ENCODE measurements at regions not wholly inside any gene's neighbourhood (a gene's known extent, or its start where the extent isn't known, plus 50 kb on each side); places are given as distances from the start of the nearest gene placed in this dataset.

GRCh38 chr14:100441271-100441947 is 118.3 kb downstream of the SLC25A47 start:
- Mint-ChIP-seq H3K36me3 (no peaks in the 10 kb centered on the region), H3K4me3 (no peak overlapping the region), H3K27me3 (no peaks in the 10 kb centered on the region), H3K27ac (no peak overlapping the region), H3K4me1 (peaks cover 17% of the 10 kb centered on the region), H3K9me3 (no peaks in the 10 kb centered on the region)
- DNase-seq (no peak), ATAC-seq (ENCODE audit: low read depth) (no peak)
- POLR2A ChIA-PET: interaction anchor here (1.0 kb wide), 1 partner anchor 104 kb away, joined by 3 read pairs; no protein-coding TSS in a partner anchor

DNA sequence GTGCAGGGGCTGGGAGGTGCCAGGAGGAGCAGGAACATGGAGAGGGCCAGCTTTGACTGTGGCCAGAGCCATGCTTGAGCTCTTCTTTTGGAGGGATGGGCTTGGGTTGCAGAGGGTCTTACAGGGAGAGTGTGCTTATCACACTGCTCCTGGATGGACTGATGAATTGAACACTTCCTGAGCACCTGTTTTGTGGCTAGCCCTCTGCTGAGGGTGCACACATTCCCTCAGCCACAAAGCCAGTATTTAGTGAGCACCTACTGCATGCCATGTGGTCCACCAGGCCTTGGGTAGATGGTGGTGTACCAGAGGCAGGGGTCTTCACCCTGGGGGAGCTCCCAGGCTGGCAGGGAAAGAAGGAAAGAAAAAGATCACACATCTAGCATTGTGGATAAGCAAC is 118.9 kb downstream of the SLC25A47 start:
- Mint-ChIP-seq H3K4me3 (no peak overlapping the region), H3K27ac (no peak overlapping the region), H3K27me3 (no peaks in the 10 kb centered on the region), H3K9me3 (no peaks in the 10 kb centered on the region), H3K4me1 (peaks cover 17% of the 10 kb centered on the region), H3K36me3 (no peaks in the 10 kb centered on the region)
- POLR2A ChIA-PET: interaction anchor here (1.0 kb wide), 1 partner anchor 104 kb away, joined by 3 read pairs; no protein-coding TSS in a partner anchor
- DNase-seq: no peak
- no peak for ATAC-seq (ENCODE audit: low read depth)

DNA sequence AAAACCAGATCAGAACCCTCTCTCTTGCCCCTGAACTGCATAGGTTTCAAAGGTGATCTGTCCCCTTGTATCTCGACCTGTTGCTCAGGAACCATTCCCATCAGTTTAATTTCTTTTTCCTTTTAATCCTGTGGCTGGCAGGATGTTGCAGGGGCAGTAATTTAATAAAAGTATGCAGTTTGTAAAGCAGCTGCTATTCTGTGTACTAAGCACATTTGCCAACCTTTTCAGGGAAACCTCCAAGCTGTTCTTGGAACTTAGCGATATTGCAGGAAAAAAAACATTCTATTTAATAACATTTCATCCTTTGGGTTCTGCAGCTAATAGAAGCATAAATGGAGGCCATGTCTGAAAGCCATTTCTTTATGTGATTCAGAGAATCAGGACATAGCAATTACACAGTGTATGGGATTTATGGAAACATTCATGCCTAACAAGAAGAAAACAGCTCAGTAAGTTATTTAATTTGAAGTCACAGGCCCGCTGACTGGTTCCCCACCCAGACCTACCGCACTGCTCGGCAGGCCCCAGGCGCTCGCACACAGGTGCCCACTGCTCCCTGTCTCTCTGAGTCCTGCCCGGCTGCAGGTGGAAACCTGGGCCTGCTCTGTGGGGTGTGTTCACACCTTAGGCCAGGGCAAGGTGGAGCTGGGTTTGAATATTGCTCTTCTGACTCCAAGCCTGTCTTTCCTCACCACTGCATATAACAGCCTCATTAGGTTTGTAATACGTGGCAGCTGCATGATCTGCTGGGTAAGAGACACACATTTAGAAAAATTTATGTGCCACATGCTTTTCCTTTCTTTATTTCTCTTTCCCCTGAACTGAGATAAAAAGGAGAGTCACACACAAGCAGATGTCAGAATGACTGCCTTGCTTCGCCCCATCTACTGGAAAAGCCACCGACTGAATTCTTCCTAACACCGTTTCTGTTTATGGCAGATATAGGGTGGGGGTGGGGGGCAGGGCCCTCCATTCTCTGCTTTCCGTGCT is 119.7 kb downstream of the SLC25A47 start:
- H3K9me3 Mint-ChIP-seq: no peaks in the 10 kb centered on the region
- POLR2A ChIA-PET: interaction anchor here (1.0 kb wide), 1 partner anchor 103 kb away, joined by 3 read pairs; no protein-coding TSS in a partner anchor
- no peak for DNase-seq
- peaks cover 21% of the 10 kb centered on the region for H3K4me1 Mint-ChIP-seq
- no peak overlapping the region for H3K27ac Mint-ChIP-seq
- no peak for ATAC-seq (ENCODE audit: low read depth)
- no peaks in the 10 kb centered on the region for H3K27me3 Mint-ChIP-seq
- no peaks in the 10 kb centered on the region for H3K36me3 Mint-ChIP-seq
- no peak overlapping the region for H3K4me3 Mint-ChIP-seq

DNA sequence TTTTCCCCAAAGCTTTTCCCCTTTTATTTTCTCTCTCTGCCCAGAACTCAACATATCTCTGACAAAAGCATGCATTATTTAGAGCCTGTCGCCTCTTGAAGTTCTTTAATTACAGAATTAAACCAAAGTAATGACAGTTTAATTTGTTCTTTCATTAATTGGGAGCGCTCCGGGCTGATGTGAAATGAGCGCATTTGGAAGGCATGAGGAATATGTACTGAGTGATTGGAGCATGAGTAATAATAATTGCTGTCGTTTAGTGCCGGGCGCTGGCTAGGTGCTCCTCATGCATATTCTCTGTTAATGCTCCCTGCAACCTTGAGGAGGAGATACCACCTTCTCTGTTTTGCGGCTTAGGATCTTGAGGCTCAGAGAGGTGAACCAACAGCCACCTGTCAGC is 120.5 kb downstream of the SLC25A47 start:
- Mint-ChIP-seq H3K4me1 (peaks cover 21% of the 10 kb centered on the region), H3K9me3 (no peaks in the 10 kb centered on the region), H3K36me3 (no peaks in the 10 kb centered on the region), H3K27me3 (no peaks in the 10 kb centered on the region), H3K27ac (no peak overlapping the region), H3K4me3 (no peak overlapping the region)
- POLR2A ChIA-PET: no interaction called here
- ATAC-seq (ENCODE audit: low read depth): no peak
- DNase-seq: no peak

DNA sequence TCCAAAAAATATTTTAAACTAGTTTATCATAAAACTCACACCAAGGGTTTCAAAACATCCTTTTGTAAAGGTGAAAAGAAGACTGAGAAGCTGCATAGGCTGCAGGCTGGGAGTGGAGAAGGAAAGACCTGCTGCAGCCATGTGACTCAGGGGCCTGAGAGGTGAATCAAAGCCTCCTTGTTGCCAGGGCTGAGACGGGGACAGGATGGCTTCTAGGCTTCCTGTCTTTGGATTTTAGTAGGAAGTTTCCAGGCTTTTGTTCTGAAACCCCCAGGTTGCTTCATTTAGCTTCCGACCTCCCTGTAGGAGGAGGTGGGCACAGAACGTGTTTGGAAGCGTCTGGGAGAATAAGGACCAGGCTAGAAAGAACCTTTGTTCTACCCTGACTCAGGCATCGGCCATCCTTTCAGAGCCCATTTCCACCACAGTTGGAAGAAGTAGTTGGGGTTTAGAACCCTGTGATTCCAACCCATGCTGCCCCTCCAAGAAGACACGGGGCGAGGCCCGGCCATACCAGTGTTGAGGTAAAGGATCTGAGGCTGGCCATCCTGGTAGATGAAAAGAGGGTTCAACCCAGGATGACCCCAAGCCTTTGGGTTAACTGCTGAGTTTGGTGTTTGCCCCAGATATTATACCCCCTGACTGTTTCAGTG is 122.4 kb downstream of the SLC25A47 start:
- Mint-ChIP-seq H3K36me3 (no peaks in the 10 kb centered on the region), H3K27ac (no peak overlapping the region), H3K9me3 (no peaks in the 10 kb centered on the region), H3K27me3 (no peaks in the 10 kb centered on the region), H3K4me3 (no peak overlapping the region), H3K4me1 (peaks cover 17% of the 10 kb centered on the region)
- POLR2A ChIA-PET: interaction anchor here (1.1 to 1.5 kb wide), 2 partner anchors 10 to 200 kb away, joined by 3 read pairs; no protein-coding TSS in a partner anchor
- DNase-seq (no peak), ATAC-seq (ENCODE audit: low read depth) (no peak)

DNA sequence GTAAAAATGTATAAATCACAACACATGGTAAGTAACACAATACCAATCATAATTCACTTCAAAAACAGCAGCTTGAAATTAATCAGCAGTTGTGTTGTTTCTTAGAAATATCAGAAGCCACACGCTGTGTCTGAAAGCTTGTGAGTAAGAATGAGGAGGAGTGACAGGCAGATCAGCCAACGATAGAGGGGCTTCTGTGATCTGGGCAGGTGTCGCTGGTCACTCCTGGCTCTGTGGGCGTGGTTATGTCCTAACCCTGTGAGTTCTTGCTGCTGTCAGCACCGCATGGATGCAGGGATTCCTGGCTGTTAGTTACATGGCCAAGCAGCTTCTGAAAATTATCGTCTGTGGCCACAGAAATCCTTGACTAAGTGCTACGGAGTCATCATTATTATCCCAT is 123.4 kb downstream of the SLC25A47 start:
- H3K27ac Mint-ChIP-seq: no peak overlapping the region
- H3K27me3 Mint-ChIP-seq: no peaks in the 10 kb centered on the region
- H3K9me3 Mint-ChIP-seq: no peaks in the 10 kb centered on the region
- H3K4me3 Mint-ChIP-seq: no peak overlapping the region
- ATAC-seq (ENCODE audit: low read depth) (no peak), DNase-seq (no peak)
- POLR2A ChIA-PET: interaction anchor here (1.5 kb wide), 1 partner anchor 199 kb away, joined by 3 read pairs; no protein-coding TSS in a partner anchor
- peaks cover 11% of the 10 kb centered on the region for H3K4me1 Mint-ChIP-seq
- no peaks in the 10 kb centered on the region for H3K36me3 Mint-ChIP-seq

- ATAC-seq (ENCODE audit: low read depth) (no peak), DNase-seq (no peak)
- peaks cover 6% of the 10 kb centered on the region for H3K4me1 Mint-ChIP-seq
- no peak overlapping the region for H3K4me3 Mint-ChIP-seq
- peaks cover 2% of the 10 kb centered on the region for H3K36me3 Mint-ChIP-seq
- H3K27me3 Mint-ChIP-seq: no peaks in the 10 kb centered on the region
- H3K9me3 Mint-ChIP-seq: no peaks in the 10 kb centered on the region
- H3K27ac Mint-ChIP-seq: peak overlapping the region; percentile 37
- POLR2A ChIA-PET: no interaction called here
Measured at GRCh38 chr14:100448376-100448775, 125.2 kb downstream of the SLC25A47 start.

GRCh38 chr14:100449225-100449987 is 126.3 kb downstream of the SLC25A47 start:
- Mint-ChIP-seq H3K36me3 (peaks cover 2% of the 10 kb centered on the region), H3K9me3 (no peaks in the 10 kb centered on the region), H3K27ac (no peak overlapping the region), H3K27me3 (no peaks in the 10 kb centered on the region), H3K4me1 (peaks cover 6% of the 10 kb centered on the region), H3K4me3 (no peak overlapping the region)
- POLR2A ChIA-PET: no interaction called here
- DNase-seq (no peak), ATAC-seq (ENCODE audit: low read depth) (no peak)

GRCh38 chr14:100450049-100450448 is 126.9 kb downstream of the SLC25A47 start:
- POLR2A ChIA-PET: no interaction called here
- H3K27ac Mint-ChIP-seq: no peak overlapping the region
- peaks cover 2% of the 10 kb centered on the region for H3K36me3 Mint-ChIP-seq
- H3K27me3 Mint-ChIP-seq: no peaks in the 10 kb centered on the region
- no peak overlapping the region for H3K4me3 Mint-ChIP-seq
- DNase-seq (no peak), ATAC-seq (ENCODE audit: low read depth) (no peak)
- peaks cover 6% of the 10 kb centered on the region for H3K4me1 Mint-ChIP-seq
- H3K9me3 Mint-ChIP-seq: no peaks in the 10 kb centered on the region

DNA sequence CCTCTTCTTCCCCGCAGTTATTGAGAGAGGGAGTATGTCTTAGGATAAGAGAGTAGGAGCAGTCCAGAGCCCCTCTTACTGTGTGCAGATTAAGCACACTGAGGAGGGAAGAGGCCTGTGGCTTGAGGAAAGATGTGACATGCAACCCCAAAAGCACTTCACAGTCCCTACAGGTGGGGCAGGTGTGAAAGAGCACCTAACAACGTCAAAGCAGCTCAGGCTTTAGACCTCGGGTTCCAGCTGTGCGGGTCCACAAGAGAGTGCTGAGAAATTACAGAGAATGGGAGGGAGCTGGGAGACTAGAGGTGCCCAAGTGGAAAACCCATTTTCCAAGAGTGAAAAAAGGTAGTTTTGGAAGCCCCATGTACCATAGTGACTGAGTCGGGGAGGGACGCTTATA is 127.6 kb downstream of the SLC25A47 start:
- ATAC-seq (ENCODE audit: low read depth) (no peak), DNase-seq (no peak)
- Mint-ChIP-seq H3K27me3 (no peaks in the 10 kb centered on the region), H3K36me3 (peaks cover 2% of the 10 kb centered on the region), H3K4me1 (peaks cover 6% of the 10 kb centered on the region), H3K27ac (no peak overlapping the region), H3K4me3 (no peak overlapping the region), H3K9me3 (no peaks in the 10 kb centered on the region)
- POLR2A ChIA-PET: no interaction called here

- Mint-ChIP-seq H3K36me3 (peaks cover 2% of the 10 kb centered on the region), H3K27me3 (no peaks in the 10 kb centered on the region), H3K9me3 (no peaks in the 10 kb centered on the region), H3K27ac (no peak overlapping the region), H3K4me3 (no peak overlapping the region), H3K4me1 (peaks cover 6% of the 10 kb centered on the region)
- DNase-seq: no peak
- ATAC-seq (ENCODE audit: low read depth): no peak
- POLR2A ChIA-PET: no interaction called here
Measured at GRCh38 chr14:100451264-100451663, 128.1 kb downstream of the SLC25A47 start.

DNA sequence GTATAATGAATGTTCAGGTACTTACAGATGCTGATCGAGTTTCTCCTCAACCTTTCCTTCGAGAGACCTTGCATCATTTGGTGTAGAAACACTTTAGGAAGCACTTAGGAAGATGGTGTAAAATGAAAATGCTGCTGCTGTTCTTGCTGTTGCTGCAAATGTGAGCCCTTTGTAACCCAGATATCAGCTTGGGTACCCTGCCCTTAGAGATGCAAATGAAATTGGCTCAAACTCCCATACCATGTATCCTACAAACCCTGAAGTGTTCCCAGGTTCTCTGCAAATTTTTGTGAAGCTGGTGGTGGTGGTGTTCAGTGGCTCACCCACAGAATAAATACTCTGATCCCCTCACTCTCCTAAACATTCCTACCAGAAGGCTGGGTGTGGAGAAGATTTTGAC is 130.8 kb downstream of the SLC25A47 start:
- H3K27ac Mint-ChIP-seq: no peak overlapping the region
- H3K4me3 Mint-ChIP-seq: no peak overlapping the region
- ATAC-seq (ENCODE audit: low read depth) (no peak), DNase-seq (no peak)
- POLR2A ChIA-PET: no interaction called here
- H3K9me3 Mint-ChIP-seq: no peaks in the 10 kb centered on the region
- peaks cover 2% of the 10 kb centered on the region for H3K4me1 Mint-ChIP-seq
- peaks cover 2% of the 10 kb centered on the region for H3K36me3 Mint-ChIP-seq
- no peaks in the 10 kb centered on the region for H3K27me3 Mint-ChIP-seq

- ATAC-seq (ENCODE audit: low read depth): no peak
- Mint-ChIP-seq H3K27ac (no peak overlapping the region), H3K4me1 (peaks cover 2% of the 10 kb centered on the region), H3K4me3 (no peak overlapping the region), H3K27me3 (no peaks in the 10 kb centered on the region), H3K36me3 (peaks cover 2% of the 10 kb centered on the region), H3K9me3 (no peaks in the 10 kb centered on the region)
- no peak for DNase-seq
- POLR2A ChIA-PET: no interaction called here
Measured at GRCh38 chr14:100454437-100454836, 131.3 kb downstream of the SLC25A47 start.

All from activated naive CD8-positive, alpha-beta T cell treated with anti-CD3 and anti-CD28 coated beads, Interleukin-2, amount 10 ng/mL, durations not matched to agents 7 days and 5 days (primary cell).